D721Med (cell line): ENCODE measurements at regions not wholly inside any gene's neighbourhood (a gene's known extent, or its start where the extent isn't known, plus 50 kb on each side); places are given as distances from the start of the nearest gene placed in this dataset.

Source experiments
- DNase-seq: peaks from one replicate; pipeline ENCODE4 v3.0.0; 2011; ENCODE audit warnings: low spot score; ENCODE audit not compliant: insufficient read length
- FAIRE-seq: peaks from 2 replicates; lab custom pipeline; 2011; peaks lifted over from hg19 to GRCh38; lab: Jason Lieb, UNC
- TF ChIP-seq, protein P1 (sequence below): IDR thresholded peaks from 2 replicates; pipeline ENCODE4 v1.5.1; 2012; ENCODE audit warnings: mild to moderate bottlenecking, control low read depth; ENCODE audit not compliant: insufficient read depth; ENCODE audit errors: missing control alignments

GRCh38 chr15:31243895-31244294, 82.7 kb upstream of the KLF13 start:
- FAIRE-seq: no peak
- DNase-seq: no peak
- TF ChIP-seq, protein P1, sequence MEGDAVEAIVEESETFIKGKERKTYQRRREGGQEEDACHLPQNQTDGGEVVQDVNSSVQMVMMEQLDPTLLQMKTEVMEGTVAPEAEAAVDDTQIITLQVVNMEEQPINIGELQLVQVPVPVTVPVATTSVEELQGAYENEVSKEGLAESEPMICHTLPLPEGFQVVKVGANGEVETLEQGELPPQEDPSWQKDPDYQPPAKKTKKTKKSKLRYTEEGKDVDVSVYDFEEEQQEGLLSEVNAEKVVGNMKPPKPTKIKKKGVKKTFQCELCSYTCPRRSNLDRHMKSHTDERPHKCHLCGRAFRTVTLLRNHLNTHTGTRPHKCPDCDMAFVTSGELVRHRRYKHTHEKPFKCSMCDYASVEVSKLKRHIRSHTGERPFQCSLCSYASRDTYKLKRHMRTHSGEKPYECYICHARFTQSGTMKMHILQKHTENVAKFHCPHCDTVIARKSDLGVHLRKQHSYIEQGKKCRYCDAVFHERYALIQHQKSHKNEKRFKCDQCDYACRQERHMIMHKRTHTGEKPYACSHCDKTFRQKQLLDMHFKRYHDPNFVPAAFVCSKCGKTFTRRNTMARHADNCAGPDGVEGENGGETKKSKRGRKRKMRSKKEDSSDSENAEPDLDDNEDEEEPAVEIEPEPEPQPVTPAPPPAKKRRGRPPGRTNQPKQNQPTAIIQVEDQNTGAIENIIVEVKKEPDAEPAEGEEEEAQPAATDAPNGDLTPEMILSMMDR: no peak

DNA sequence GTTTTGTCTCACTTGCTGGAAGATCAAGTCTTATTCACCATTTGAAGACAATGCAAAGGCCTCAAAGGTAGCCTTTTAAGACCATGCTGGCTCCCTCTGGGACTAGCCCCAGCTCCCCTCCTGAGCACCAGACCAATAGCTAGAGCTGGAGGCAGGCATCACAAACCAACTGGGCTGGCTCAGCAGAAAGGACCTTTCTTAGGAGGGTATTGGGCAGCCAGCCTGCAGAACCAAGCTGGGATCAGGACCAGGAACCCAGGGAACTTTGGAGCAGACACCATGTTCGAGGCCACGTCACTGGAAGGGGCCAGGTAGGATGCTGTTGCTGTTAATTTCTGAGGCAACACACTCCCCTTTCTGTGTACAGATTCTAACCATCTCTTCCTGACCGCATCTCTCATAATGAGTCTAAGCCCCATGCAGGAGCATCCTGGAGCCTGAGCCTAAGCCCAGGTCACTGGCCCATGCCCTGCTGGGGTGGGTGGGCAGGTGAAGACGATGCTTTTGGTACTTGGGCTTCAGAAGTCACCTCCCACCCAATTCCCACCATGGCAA, 81.4 kb upstream of the KLF13 start:
- FAIRE-seq (no peak), DNase-seq (no peak)
- TF ChIP-seq, protein P1: no peak

GRCh38 chr15:31245756-31246155, 80.9 kb upstream of the KLF13 start:
- TF ChIP-seq, protein P1: no peak
- no peak for FAIRE-seq

DNA sequence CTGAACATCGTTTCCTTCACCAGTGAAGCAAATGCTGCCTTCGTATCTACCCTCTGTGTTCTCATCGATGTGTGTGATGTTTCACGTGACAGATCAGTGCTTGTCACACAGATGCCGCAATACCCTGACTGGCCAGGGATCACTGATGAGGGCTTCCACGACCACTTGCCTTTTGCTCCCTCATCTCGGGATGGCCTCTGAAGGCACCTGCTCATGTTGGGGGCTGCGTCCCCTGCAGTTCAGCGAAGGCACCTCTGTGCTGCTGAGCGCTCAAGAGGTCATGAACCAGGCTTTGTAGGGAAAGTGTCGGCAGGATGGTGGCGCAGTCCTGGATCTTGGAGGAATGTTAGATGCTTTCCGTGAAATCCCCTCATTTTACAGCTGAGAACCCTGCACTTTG, 79.2 kb upstream of the KLF13 start:
- TF ChIP-seq, protein P1: no peak
- FAIRE-seq: no peak
- no peak for DNase-seq

More at GRCh38 chr15:31245756-31246155, 80.9 kb upstream of the KLF13 start:
- DNase-seq: no peak

DNA sequence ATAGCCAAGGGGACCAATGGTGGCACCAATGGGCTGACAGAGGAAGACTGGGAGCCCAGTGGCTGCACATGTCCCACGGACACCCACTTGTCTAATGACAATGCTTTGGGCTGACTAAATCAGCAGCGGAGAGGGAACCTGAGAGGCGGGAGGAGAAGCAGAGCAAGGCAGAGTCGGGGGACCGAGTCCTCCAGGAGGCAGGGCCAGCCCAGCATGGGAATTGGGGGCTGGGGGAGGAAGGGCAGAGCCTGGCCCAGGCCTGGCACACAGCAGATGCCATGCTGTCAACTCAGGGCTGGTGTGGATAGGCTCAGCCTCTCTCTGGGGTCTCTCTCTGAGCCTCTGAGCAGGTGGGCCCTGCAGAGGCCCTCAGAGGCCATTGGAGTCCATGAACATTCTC, 78.4 kb upstream of the KLF13 start:
- no peak for FAIRE-seq
- TF ChIP-seq, protein P1: no peak
- DNase-seq: no peak

DNA sequence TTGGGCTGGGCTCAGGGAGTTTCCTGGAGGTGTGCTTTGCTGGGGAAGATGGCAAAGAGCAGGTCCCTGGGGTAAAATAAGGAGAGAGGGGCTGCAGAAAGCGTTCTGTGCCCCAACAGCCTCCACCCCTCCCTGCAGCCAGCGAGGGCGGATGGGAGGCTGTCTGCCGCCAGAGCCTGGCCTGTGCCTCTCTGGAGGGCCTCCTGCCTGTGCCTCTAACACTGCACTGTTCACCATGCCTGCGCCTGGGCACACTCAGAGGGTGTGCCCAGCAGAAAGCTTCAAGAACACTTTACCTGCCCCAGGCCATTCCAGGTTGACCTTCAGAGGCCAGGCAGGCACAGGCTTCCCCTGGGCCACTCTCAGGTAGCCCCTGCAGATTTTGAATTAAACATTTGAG, 77.7 kb upstream of the KLF13 start:
- TF ChIP-seq, protein P1: no peak
- no peak for DNase-seq
- FAIRE-seq: no peak

DNA sequence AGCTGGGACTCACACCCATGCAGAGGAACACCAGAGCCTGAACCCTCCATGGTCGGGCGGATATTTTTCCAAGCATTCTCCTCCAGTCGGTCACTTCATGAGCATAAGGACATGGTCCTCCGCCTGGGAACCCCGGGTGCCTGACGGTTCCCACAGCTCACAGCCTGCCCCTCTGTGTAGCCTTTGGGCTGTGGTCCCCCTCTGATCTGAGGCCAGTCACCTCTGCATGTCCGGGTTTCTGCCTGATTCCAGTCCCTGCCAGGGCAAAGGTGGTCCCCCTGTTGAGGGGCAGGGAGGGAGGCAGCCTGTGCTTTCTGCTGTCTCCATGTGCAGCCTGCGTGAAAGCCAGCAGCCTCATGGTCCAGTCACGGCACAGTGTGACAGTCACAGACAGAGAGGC, 76.6 kb upstream of the KLF13 start:
- TF ChIP-seq, protein P1: no peak
- FAIRE-seq (no peak), DNase-seq (no peak)
